Natural killer cell treated with Interleukin-12 subunit alpha and Interleukin-12 subunit beta and Interleukin-15 and Interleukin-18, amount 100 ng/mL, for 72 hours (primary cell): ENCODE measurements at regions not wholly inside any gene's neighbourhood (a gene's known extent, or its start where the extent isn't known, plus 50 kb on each side); places are given as distances from the start of the nearest gene placed in this dataset.

Source experiments
- ATAC-seq, 2 donors: fragments of 150-1000 bp; cut with Tn5 transposase in 1 of 2; sonication (Bioruptor Pico), chemical (Tn5 transposase) in 1 of 2; 2 replicates each; pipeline ENCODE4 v1.10.0; 2021
- DNase-seq: peaks from one replicate; pipeline ENCODE4 v3.0.0; 2022; ENCODE audit warnings: low spot score
- H3K27ac Mint-ChIP-seq, 2 donors: 1 replicate in 1 of 2; 2 replicates in 1 of 2; pipeline ENCODE4 v1.8.0; 2022; ENCODE audit warnings: mixed read lengths in 2 of 2, mild to moderate bottlenecking in 1 of 2, moderate library complexity in 1 of 2
- H3K27me3 Mint-ChIP-seq, 2 donors: 1 replicate in 1 of 2; 2 replicates in 1 of 2; pipeline ENCODE4 v1.8.0; 2022; ENCODE audit warnings: mixed read lengths in 2 of 2
- H3K36me3 Mint-ChIP-seq: one replicate; pipeline ENCODE4 v1.8.0; 2022; ENCODE audit warnings: mixed read lengths
- H3K4me1 Mint-ChIP-seq, 2 donors: 1 replicate in 1 of 2; 2 replicates in 1 of 2; pipeline ENCODE4 v1.8.0; 2022; ENCODE audit warnings: low read depth in 2 of 2, mixed read lengths in 2 of 2, mild to moderate bottlenecking in 1 of 2
- H3K4me3 Mint-ChIP-seq: one replicate; pipeline ENCODE4 v1.8.0; 2022; ENCODE audit warnings: mixed read lengths
- H3K9me3 Mint-ChIP-seq: 2 replicates; pipeline ENCODE4 v1.8.0; 2022; ENCODE audit warnings: mixed read lengths

DNA sequence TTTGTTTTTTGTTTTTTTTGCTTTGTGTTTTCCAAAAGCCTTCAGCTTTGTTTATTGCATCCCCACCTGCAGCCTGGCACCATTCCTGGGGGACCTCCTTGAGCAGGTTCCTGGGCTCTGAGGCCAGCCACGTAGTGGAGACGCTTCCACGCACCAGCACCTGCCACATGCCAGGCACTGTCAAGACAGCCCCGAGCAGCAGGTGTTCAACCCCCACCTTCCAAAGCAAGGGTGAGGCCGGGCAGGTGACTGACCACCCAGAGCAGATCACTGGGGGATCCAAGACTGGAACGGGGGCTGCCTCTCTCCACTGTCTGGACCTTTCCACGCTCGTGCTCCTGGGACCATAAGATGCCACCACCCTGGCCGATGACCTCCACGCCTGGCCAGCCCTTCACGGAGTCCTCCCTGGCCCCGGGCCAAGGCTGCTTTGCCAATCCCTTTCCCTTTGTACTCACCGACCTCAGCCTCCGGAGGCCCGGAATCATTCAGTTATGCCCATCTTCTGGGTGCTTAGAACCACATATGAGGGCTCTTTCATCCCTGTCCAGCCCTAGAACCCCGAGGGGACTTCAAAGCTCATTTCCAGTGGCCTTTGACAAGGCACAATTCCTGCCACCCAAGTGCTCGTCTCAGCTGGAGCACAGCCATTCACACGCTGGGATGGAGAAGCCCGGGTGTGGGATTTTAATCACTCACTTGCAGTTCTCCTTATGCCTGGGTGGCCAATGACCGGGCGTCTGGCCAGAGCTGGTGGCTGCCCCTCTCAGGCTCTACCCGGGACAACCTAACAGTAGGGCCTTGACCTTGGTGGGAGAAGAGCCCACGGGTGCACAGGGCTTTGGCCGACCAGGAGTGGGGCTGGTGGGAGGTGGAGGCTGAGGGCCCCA lies 330.8 kb downstream of the NPHP4 start:
- peaks cover 0 to 3% of the 10 kb centered on the region in 2 donors for H3K27me3 Mint-ChIP-seq
- H3K4me1 Mint-ChIP-seq, result no peaks in the 10 kb centered on the region
- no peaks in the 10 kb centered on the region for H3K36me3 Mint-ChIP-seq
- no peak overlapping the region for H3K27ac Mint-ChIP-seq
- DNase-seq (no peak), ATAC-seq (no peak)
- no peaks in the 10 kb centered on the region for H3K9me3 Mint-ChIP-seq
- no peak overlapping the region for H3K4me3 Mint-ChIP-seq

DNA sequence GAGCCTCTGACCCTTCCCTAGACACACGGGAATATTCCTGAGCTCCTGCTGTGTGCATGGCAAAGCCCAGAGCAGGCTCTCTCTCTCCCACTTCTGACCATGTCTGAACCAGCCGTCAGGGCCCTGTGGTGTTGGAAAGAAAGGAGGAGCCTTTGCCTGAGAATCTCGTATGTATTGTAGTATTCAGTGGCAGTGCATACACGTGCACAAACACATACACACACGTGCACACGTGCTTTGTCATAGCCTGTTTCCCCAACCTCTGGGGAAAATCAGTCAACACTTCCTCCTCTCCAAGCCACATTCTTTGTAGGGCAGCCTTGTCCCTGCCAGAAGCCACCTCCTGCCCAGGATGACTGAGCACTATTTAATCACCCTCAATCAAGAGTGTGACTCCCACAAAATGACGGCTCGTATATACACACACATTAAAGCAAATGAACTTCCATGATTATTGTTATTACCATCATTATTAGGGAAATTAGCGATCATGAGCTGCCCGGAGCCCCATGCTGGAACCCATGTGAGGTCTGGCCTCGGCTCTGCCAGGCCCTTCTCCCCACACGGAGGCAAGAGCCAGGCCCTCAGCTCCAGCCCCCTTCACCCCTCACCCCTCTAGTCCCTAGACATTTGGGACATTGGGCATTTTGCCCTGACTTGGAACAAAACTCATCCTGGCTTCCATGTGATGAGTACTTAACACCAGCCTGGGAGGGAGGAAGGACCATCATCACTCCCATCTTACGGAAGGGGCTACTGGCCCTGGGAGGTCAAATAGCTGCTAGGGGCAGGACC lies 331.9 kb downstream of the NPHP4 start:
- Mint-ChIP-seq H3K4me1 (no peaks in the 10 kb centered on the region), H3K27me3 (peaks cover 0 to 3% of the 10 kb centered on the region in 2 donors), H3K9me3 (no peaks in the 10 kb centered on the region), H3K36me3 (no peaks in the 10 kb centered on the region), H3K27ac (no peak overlapping the region), H3K4me3 (no peak overlapping the region)
- DNase-seq (no peak), ATAC-seq (no peak)

GRCh38 chr1:5659606-5660005 lies 332.6 kb downstream of the NPHP4 start:
- Mint-ChIP-seq H3K4me1 (no peaks in the 10 kb centered on the region), H3K27ac (no peak overlapping the region), H3K36me3 (no peaks in the 10 kb centered on the region), H3K27me3 (peaks cover 0 to 3% of the 10 kb centered on the region in 2 donors), H3K4me3 (no peak overlapping the region), H3K9me3 (no peaks in the 10 kb centered on the region)
- ATAC-seq (no peak), DNase-seq (no peak)

DNA sequence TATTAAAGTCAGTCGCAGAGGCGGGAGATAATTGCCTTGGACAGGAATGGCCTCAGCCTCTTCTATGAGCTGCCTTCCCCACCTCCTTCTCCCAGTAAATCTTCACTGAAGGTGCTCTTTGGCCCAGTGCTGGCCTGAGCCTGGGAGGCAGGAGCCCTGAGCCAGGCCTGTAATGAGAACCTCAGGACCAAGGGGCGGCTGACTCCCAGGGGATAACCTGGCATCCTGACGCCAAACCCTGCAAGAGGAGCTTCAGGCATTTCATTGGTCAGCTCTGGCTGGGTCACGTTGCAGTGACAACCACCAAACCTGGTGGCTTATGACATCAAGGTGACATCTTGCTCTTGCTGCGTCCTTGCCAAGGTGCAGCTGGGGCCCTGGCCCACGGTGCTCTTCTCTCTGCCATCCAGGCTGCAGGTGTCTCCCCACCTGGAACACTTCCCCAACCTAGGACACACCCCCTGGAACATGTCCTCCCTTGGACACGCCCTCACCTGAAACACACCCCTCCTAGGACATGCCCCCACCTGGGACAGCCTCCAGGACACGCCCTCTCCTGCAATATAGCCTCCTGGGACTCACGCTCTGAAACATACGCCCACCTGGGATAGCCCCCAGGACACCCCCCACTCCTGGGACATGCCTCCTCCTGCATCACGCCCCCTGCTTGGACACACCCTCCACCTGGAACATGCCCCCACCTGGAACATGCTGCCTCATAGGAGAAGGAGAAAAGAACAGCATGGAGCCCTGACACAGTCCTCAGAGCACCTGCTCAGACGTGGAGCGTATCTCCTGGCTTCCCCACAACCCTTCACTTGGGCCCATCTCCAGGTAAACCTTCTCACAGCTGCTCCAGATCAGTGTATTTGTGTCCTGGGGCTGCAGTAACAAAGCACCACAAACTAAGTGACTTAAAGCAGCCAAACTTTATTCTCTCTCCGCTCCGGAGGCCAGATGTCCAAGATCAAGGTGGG lies 333.6 kb downstream of the NPHP4 start:
- no peak for DNase-seq
- H3K9me3 Mint-ChIP-seq, result no peaks in the 10 kb centered on the region
- peak; percentile 21 to 43 for ATAC-seq
- no peak overlapping the region for H3K27ac Mint-ChIP-seq
- H3K36me3 Mint-ChIP-seq, result no peaks in the 10 kb centered on the region
- no peak overlapping the region for H3K4me3 Mint-ChIP-seq
- no peaks in the 10 kb centered on the region for H3K4me1 Mint-ChIP-seq
- H3K27me3 Mint-ChIP-seq, result peaks cover under 1 to 2% of the 10 kb centered on the region in 2 donors

DNA sequence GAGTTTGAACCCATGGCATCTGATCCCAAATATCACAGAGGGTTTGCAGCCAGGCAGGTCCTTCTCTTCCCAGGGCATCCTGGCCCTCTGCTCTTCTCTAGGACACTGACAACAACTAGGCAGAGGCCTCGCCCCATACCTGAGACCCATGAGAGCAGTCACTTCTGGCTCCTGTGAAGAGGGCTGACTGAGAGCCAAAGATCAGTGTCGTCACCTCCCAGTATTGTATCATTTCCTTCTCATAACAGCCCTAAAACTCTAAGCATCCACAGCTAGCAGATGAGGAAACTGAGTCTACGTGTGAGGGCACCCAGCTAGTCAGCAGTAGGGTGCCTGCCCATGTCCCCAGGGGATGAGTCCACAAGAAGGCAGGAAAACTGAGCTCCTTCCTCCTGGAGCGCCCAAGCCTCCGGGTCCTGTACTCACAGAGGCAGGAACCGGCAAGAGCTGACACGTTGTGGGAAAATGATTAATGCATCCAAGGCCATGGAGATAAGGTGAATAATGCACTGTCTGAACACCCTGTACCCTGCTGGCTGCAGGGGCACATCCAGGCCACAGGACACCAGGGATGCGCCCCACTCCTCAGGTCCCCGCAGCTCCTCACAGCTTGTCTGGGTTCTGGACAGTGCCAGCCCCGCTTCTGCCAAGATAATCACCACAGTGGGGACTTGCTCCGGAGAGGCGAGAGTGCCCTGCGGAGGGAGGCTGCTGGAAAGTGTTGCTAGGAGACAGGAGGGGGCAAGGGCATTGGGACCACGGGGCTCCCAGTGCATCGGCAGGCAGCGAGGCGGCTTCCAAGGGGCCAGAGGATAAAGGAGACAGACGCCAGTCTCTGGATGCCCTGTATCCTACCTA lies 340.0 kb downstream of the NPHP4 start:
- no peak overlapping the region for H3K27ac Mint-ChIP-seq
- H3K9me3 Mint-ChIP-seq, result no peaks in the 10 kb centered on the region
- H3K27me3 Mint-ChIP-seq, result peaks cover 15 to 17% of the 10 kb centered on the region in 2 donors
- H3K4me3 Mint-ChIP-seq, result no peak overlapping the region
- no peaks in the 10 kb centered on the region for H3K36me3 Mint-ChIP-seq
- no peaks in the 10 kb centered on the region for H3K4me1 Mint-ChIP-seq
- ATAC-seq, result peak; percentile 44 to 45
- no peak for DNase-seq

DNA sequence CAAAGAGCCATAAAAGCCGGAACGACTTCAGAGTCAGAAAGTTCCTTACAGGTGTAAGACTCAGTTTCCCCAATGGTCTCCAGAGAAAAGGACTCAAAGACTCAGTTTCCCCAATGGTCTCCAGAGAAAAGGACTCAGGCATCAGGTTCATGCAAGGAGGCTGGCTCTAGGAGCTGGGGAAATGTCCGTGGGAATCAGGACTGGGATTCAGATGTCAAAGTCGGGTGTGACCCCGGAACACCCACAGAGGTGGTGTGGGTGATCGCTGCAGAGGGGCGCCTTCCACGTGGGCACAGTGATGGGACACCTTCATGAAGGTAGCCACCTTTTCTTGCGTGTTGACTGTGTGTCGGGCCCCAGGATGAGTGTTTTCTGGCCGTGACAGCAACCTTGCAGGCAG lies 340.8 kb downstream of the NPHP4 start:
- Mint-ChIP-seq H3K4me1 (no peaks in the 10 kb centered on the region), H3K4me3 (no peak overlapping the region), H3K27ac (no peak overlapping the region), H3K27me3 (peaks cover 17 to 20% of the 10 kb centered on the region in 2 donors), H3K9me3 (no peaks in the 10 kb centered on the region), H3K36me3 (no peaks in the 10 kb centered on the region)
- ATAC-seq, result no peak
- no peak for DNase-seq

GRCh38 chr1:5651027-5651410 lies 341.2 kb downstream of the NPHP4 start:
- H3K4me3 Mint-ChIP-seq, result no peak overlapping the region
- ATAC-seq, result peak in 1 of 2 donors; percentile 28
- H3K9me3 Mint-ChIP-seq, result no peaks in the 10 kb centered on the region
- H3K36me3 Mint-ChIP-seq, result no peaks in the 10 kb centered on the region
- no peak overlapping the region for H3K27ac Mint-ChIP-seq
- H3K27me3 Mint-ChIP-seq, result peaks cover 17 to 21% of the 10 kb centered on the region in 2 donors
- no peaks in the 10 kb centered on the region for H3K4me1 Mint-ChIP-seq
- DNase-seq, result no peak

GRCh38 chr1:5650283-5651026 lies 341.8 kb downstream of the NPHP4 start:
- H3K4me1 Mint-ChIP-seq, result no peaks in the 10 kb centered on the region
- no peaks in the 10 kb centered on the region for H3K36me3 Mint-ChIP-seq
- no peak overlapping the region for H3K27ac Mint-ChIP-seq
- no peak for ATAC-seq
- H3K9me3 Mint-ChIP-seq, result no peaks in the 10 kb centered on the region
- H3K27me3 Mint-ChIP-seq, result peaks cover 17 to 21% of the 10 kb centered on the region in 2 donors
- no peak for DNase-seq
- H3K4me3 Mint-ChIP-seq, result no peak overlapping the region

GRCh38 chr1:5649795-5650194 lies 342.4 kb downstream of the NPHP4 start:
- no peak for ATAC-seq
- Mint-ChIP-seq H3K9me3 (no peaks in the 10 kb centered on the region), H3K4me1 (no peaks in the 10 kb centered on the region), H3K4me3 (no peak overlapping the region), H3K27me3 (peaks cover 17 to 21% of the 10 kb centered on the region in 2 donors), H3K27ac (no peak overlapping the region), H3K36me3 (no peaks in the 10 kb centered on the region)
- no peak for DNase-seq

GRCh38 chr1:5649166-5649551 lies 343.1 kb downstream of the NPHP4 start:
- DNase-seq (no peak), ATAC-seq (no peak)
- peaks cover 17 to 21% of the 10 kb centered on the region in 2 donors for H3K27me3 Mint-ChIP-seq
- no peaks in the 10 kb centered on the region for H3K36me3 Mint-ChIP-seq
- no peaks in the 10 kb centered on the region for H3K9me3 Mint-ChIP-seq
- H3K27ac Mint-ChIP-seq, result no peak overlapping the region
- no peak overlapping the region for H3K4me3 Mint-ChIP-seq
- H3K4me1 Mint-ChIP-seq, result no peaks in the 10 kb centered on the region

- Mint-ChIP-seq H3K4me1 (no peaks in the 10 kb centered on the region), H3K27ac (no peak overlapping the region), H3K36me3 (no peaks in the 10 kb centered on the region), H3K4me3 (no peak overlapping the region), H3K9me3 (no peaks in the 10 kb centered on the region), H3K27me3 (peaks cover 16 to 19% of the 10 kb centered on the region in 2 donors)
- ATAC-seq (no peak), DNase-seq (no peak)
Observed at GRCh38 chr1:5648410-5649165, 343.6 kb downstream of the NPHP4 start.

DNA sequence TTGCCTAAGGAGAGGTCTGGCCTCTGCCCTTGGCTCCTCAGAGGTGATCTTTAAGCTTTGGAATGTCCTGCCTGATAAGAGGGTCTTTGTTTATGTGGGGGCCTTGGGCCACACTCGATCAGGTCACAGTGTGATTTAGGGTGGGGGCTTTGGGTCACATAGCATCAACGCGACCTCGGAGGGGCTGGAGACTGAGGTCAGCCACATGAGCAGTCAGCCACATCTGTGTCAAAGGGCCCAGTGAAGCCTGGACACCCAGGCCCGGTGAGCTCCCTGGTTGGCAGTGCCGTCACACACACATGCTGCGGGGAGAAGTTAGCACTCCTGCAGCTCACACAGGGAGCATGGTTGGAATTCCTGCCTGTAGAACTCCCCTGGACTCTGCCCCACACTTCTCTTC lies 345.0 kb downstream of the NPHP4 start:
- H3K4me1 Mint-ChIP-seq, result no peaks in the 10 kb centered on the region
- no peak overlapping the region for H3K4me3 Mint-ChIP-seq
- ATAC-seq (no peak), DNase-seq (no peak)
- H3K36me3 Mint-ChIP-seq, result no peaks in the 10 kb centered on the region
- peaks cover 5 to 14% of the 10 kb centered on the region in 2 donors for H3K27me3 Mint-ChIP-seq
- no peaks in the 10 kb centered on the region for H3K9me3 Mint-ChIP-seq
- H3K27ac Mint-ChIP-seq, result no peak overlapping the region
